Glutamatergic neuron (in vitro differentiated cells): ENCODE measurements at regions not wholly inside any gene's neighbourhood (a gene's known extent, or its start where the extent isn't known, plus 50 kb on each side); places are given as distances from the start of the nearest gene placed in this dataset.

Experiments used
- DNase-seq: peaks from one replicate; pipeline ENCODE4 v3.0.0; 2022
- H3K27ac Mint-ChIP-seq: one replicate; pipeline ENCODE4 v1.8.0; 2020; ENCODE audit warnings: mild to moderate bottlenecking, mixed read lengths, inconsistent platforms; ENCODE audit not compliant: unreplicated experiment
- H3K27me3 Mint-ChIP-seq: one replicate; pipeline ENCODE4 v1.8.0; 2020; ENCODE audit warnings: mild to moderate bottlenecking, moderate library complexity, mixed read lengths, inconsistent platforms; ENCODE audit not compliant: unreplicated experiment
- H3K36me3 Mint-ChIP-seq: one replicate; pipeline ENCODE4 v1.8.0; 2020; ENCODE audit warnings: mild to moderate bottlenecking, mixed read lengths, inconsistent platforms; ENCODE audit not compliant: unreplicated experiment
- H3K4me1 Mint-ChIP-seq: one replicate; pipeline ENCODE4 v1.8.0; 2020; ENCODE audit warnings: mild to moderate bottlenecking, low read depth, mixed read lengths, inconsistent platforms; ENCODE audit not compliant: unreplicated experiment
- H3K4me3 Mint-ChIP-seq: one replicate; pipeline ENCODE4 v1.8.0; 2020; ENCODE audit warnings: mild to moderate bottlenecking, mixed read lengths, inconsistent platforms; ENCODE audit not compliant: unreplicated experiment
- H3K9me3 Mint-ChIP-seq: one replicate; pipeline ENCODE4 v1.8.0; 2020; ENCODE audit warnings: mild to moderate bottlenecking, moderate library complexity, mixed read lengths, inconsistent platforms; ENCODE audit not compliant: unreplicated experiment
- CTCF ChIP-seq: fragments of 200-600 bp; sonication (generic); IDR thresholded peaks from one replicate; pipeline ENCODE4 v1.5.0; 2021; ENCODE audit not compliant: partially characterized antibody, unreplicated experiment

- Mint-ChIP-seq H3K27ac (no peak overlapping the region), H3K9me3 (no peaks in the 10 kb centered on the region), H3K27me3 (no peaks in the 10 kb centered on the region), H3K4me3 (no peak overlapping the region), H3K4me1 (peaks cover 17% of the 10 kb centered on the region), H3K36me3 (no peaks in the 10 kb centered on the region)
- TF ChIP-seq CTCF = no peak
- DNase-seq = no peak
These were observed 123.7 kb upstream of the KLF7 start for GRCh38 chr2:207289295-207290018.

- Mint-ChIP-seq H3K27me3 (no peaks in the 10 kb centered on the region), H3K4me3 (no peak overlapping the region)
These were observed 125.3 kb upstream of the KLF7 start for GRCh38 chr2:207290833-207291624.

GRCh38 chr2:207291625-207292252 lies 126.0 kb upstream of the KLF7 start:
- Mint-ChIP-seq H3K27ac (no peak overlapping the region), H3K4me1 (peaks cover 9% of the 10 kb centered on the region), H3K9me3 (peaks cover 5% of the 10 kb centered on the region), H3K36me3 (no peaks in the 10 kb centered on the region), H3K27me3 (no peaks in the 10 kb centered on the region), H3K4me3 (no peak overlapping the region)
- no peak for TF ChIP-seq CTCF
- no peak for DNase-seq

More at GRCh38 chr2:207290833-207291624, 125.3 kb upstream of the KLF7 start:
- H3K36me3 Mint-ChIP-seq = no peaks in the 10 kb centered on the region
- H3K4me1 Mint-ChIP-seq = peaks cover 8% of the 10 kb centered on the region
- DNase-seq = no peak
- H3K9me3 Mint-ChIP-seq = peaks cover 2% of the 10 kb centered on the region
- no peak overlapping the region for H3K27ac Mint-ChIP-seq
- no peak for TF ChIP-seq CTCF

DNA sequence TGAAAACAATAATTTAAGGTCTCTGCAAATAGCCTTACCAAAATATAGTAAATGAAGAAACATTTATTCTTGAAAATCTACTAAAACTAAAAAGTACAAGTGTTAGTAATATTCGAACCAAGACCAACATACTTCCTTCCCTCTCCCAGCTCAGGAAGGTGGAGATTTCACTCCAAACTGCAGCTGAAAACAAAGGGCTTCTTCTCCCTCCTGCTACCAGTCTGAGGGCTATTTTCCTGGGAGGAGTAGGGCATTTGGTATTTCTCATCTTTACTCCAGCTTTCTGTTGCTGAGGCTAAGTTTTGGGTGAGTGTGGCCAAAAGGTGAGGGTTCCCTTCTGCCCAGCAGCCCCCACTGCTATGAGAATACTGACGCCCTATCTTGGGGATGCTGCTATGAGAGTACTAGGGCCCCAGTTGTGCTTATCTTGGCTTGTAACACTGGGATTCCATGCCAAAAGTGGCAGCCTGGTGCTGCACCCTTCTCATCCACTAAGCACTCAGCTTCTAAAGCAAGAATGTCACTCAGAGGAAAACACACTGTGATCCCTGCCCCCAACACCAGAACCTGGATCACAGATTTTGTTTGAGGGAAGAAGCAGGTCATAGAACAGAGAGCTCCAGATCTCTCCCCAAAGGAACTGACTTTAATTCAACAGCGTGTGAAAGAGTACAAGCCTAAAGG lies 130.7 kb upstream of the KLF7 start:
- H3K27ac Mint-ChIP-seq = no peak overlapping the region
- H3K9me3 Mint-ChIP-seq = peaks cover 10% of the 10 kb centered on the region
- no peak for TF ChIP-seq CTCF
- peaks cover 12% of the 10 kb centered on the region for H3K36me3 Mint-ChIP-seq
- DNase-seq = no peak
- peaks cover 2% of the 10 kb centered on the region for H3K27me3 Mint-ChIP-seq
- peaks cover 6% of the 10 kb centered on the region for H3K4me1 Mint-ChIP-seq
- H3K4me3 Mint-ChIP-seq = no peak overlapping the region
